Keratinocyte (primary cell): ENCODE measurements at regions not wholly inside any gene's neighbourhood (a gene's known extent, or its start where the extent isn't known, plus 50 kb on each side); places are given as distances from the start of the nearest gene placed in this dataset.

Experiments used
- DNase-seq: peaks from one replicate; pipeline ENCODE4 v3.0.0-alpha.2; 2011; ENCODE audit warnings: low read depth, missing footprints, low spot score
- FAIRE-seq: peaks from 2 replicates; lab custom pipeline; 2011; peaks lifted over from hg19 to GRCh38; lab: Jason Lieb, UNC
- H2AFZ ChIP-seq: 2 replicates; pipeline ENCODE4 v1.6.0; 2012; ENCODE audit warnings: low read length, control low read depth, inconsistent platforms; ENCODE audit not compliant: control insufficient read depth
- H3K27ac ChIP-seq: 2 replicates; pipeline ENCODE4 v1.5.1; 2011; ENCODE audit warnings: low read length; ENCODE audit not compliant: control insufficient read depth, insufficient read depth
- H3K27me3 ChIP-seq: 3 replicates; pipeline ENCODE4 v1.6.0; 2011; ENCODE audit warnings: low read length; ENCODE audit not compliant: control insufficient read depth, insufficient read depth; ENCODE audit errors: extremely low read depth
- H3K36me3 ChIP-seq, 2 experiments: 2 replicates in 1 of 2; 3 replicates in 1 of 2; pipeline ENCODE4 v1.5.1; 2011; ENCODE audit warnings: low read length in 2 of 2, mild to moderate bottlenecking in 1 of 2; ENCODE audit not compliant: control insufficient read depth in 2 of 2, insufficient read depth in 2 of 2; ENCODE audit errors: extremely low read depth in 1 of 2
- H3K4me1 ChIP-seq: 3 replicates; pipeline ENCODE4 v1.5.1; 2011; ENCODE audit warnings: low read length; ENCODE audit not compliant: control insufficient read depth, insufficient read depth; ENCODE audit errors: extremely low read depth
- H3K4me2 ChIP-seq: 3 replicates; pipeline ENCODE4 v1.6.0; 2011; ENCODE audit warnings: low read depth, low read length; ENCODE audit not compliant: control insufficient read depth, insufficient read depth; ENCODE audit errors: extremely low read depth
- H3K4me3 ChIP-seq, 3 experiments: fragments of 200-600 bp in 1 of 3; sonication (generic) in 1 of 3; 2 replicates in 2 of 3; 3 replicates in 1 of 3; pipeline ENCODE4 v1.5.1; 2011 to 2016; ENCODE audit warnings: low read length in 3 of 3, mild to moderate bottlenecking in 3 of 3, control low read depth in 2 of 3, inconsistent platforms in 1 of 3, low read depth in 1 of 3, mixed read lengths in 1 of 3, mixed run types in 1 of 3, moderate library complexity in 1 of 3; ENCODE audit not compliant: control insufficient read depth in 2 of 3, insufficient read depth in 2 of 3; ENCODE audit errors: extremely low read depth in 1 of 3
- H3K79me2 ChIP-seq: 2 replicates; pipeline ENCODE4 v1.6.0; 2012; ENCODE audit warnings: low read length; ENCODE audit not compliant: control insufficient read depth, insufficient read depth
- H3K9ac ChIP-seq: 3 replicates; pipeline ENCODE4 v1.6.0; 2011; ENCODE audit warnings: low read length; ENCODE audit not compliant: control insufficient read depth, insufficient read depth; ENCODE audit errors: extremely low read depth
- H3K9me1 ChIP-seq: 3 replicates; pipeline ENCODE4 v1.6.0; 2011; ENCODE audit warnings: low read length; ENCODE audit not compliant: control insufficient read depth, insufficient read depth; ENCODE audit errors: extremely low read depth
- H3K9me3 ChIP-seq: 2 replicates; pipeline ENCODE4 v1.5.1; 2012; ENCODE audit warnings: low read depth, low read length; ENCODE audit not compliant: control insufficient read depth
- H4K20me1 ChIP-seq: 3 replicates; pipeline ENCODE4 v1.6.0; 2011; ENCODE audit warnings: low read length; ENCODE audit not compliant: control insufficient read depth, insufficient read depth; ENCODE audit errors: extremely low read depth
- CTCF ChIP-seq, 3 experiments: IDR thresholded peaks in 1 of 3; conservative IDR thresholded peaks in 1 of 3; optimal IDR thresholded peaks in 1 of 3; 2 replicates in 2 of 3; 3 replicates in 1 of 3; pipeline versions ENCODE3 to v1.5.1; 2011; ENCODE audit warnings: low read length in 3 of 3, mild to moderate bottlenecking in 3 of 3, moderate library complexity in 2 of 3, control low read depth in 1 of 3, inconsistent platforms in 1 of 3; ENCODE audit not compliant: insufficient read depth in 2 of 3; ENCODE audit errors: extremely low read depth in 1 of 3
- EZH2 ChIP-seq: IDR thresholded peaks from one replicate; pipeline ENCODE4 v1.6.1; 2012; ENCODE audit warnings: inconsistent platforms, mild to moderate bottlenecking, low read length, moderate library complexity
- dilution Hi-C: fragments of 300-500 bp; cut with MboI; formaldehyde crosslinking; loops from one replicate; pipeline ENCODE4 v1.7.0; 2020; ENCODE audit warnings: low sequenced_read_pairs; ENCODE audit not compliant: extremely low pct_ligation_motif_present

GRCh38 chr20:39216195-39216594 is 254.1 kb downstream of the DHX35 start:
- DNase-seq (no peak), FAIRE-seq (no peak)
- Histone ChIP-seq H3K27ac (no peak overlapping the region), H3K9ac (no peak overlapping the region), H3K4me3 (no peak overlapping the region), H3K9me1 (no peaks in the 10 kb centered on the region), H3K27me3 (no peaks in the 10 kb centered on the region), H3K36me3 (no peaks in the 10 kb centered on the region), H4K20me1 (no peaks in the 10 kb centered on the region), H3K4me1 (no peaks in the 10 kb centered on the region), H2AFZ (no peak overlapping the region), H3K9me3 (no peaks in the 10 kb centered on the region), H3K4me2 (no peak overlapping the region), H3K79me2 (no peaks in the 10 kb centered on the region)
- dilution Hi-C loops, result no loop called here
- TF ChIP-seq CTCF (optimal IDR thresholded peaks at IDR 0.05 in 1 of 3, IDR thresholded peaks at IDR 0.05 in 1 of 3, conservative IDR thresholded peaks at IDR 0.05 in 1 of 3; ENCODE audit: extremely low read depth in 1 of 3, insufficient read depth in 2 of 3, low read length in 3 of 3), result no peak
- TF ChIP-seq EZH2, result no peak

- Histone ChIP-seq H2AFZ (no peak overlapping the region), H3K4me1 (no peaks in the 10 kb centered on the region), H3K36me3 (no peaks in the 10 kb centered on the region), H3K9me1 (no peaks in the 10 kb centered on the region), H3K27me3 (no peaks in the 10 kb centered on the region), H3K4me3 (no peak overlapping the region), H3K27ac (no peak overlapping the region), H3K9ac (no peak overlapping the region), H3K4me2 (no peak overlapping the region), H4K20me1 (no peaks in the 10 kb centered on the region), H3K9me3 (no peaks in the 10 kb centered on the region), H3K79me2 (no peaks in the 10 kb centered on the region)
- TF ChIP-seq CTCF (optimal IDR thresholded peaks at IDR 0.05 in 1 of 3, IDR thresholded peaks at IDR 0.05 in 1 of 3, conservative IDR thresholded peaks at IDR 0.05 in 1 of 3; ENCODE audit: extremely low read depth in 1 of 3, insufficient read depth in 2 of 3, low read length in 3 of 3) (no peak), EZH2 (no peak)
- dilution Hi-C loops, result no loop called here
- DNase-seq (no peak), FAIRE-seq (no peak)
Observed at GRCh38 chr20:39214828-39215227, 252.7 kb downstream of the DHX35 start.
